Fibroblast of lung (primary cell): ENCODE measurements at regions not wholly inside any gene's neighbourhood (a gene's known extent, or its start where the extent isn't known, plus 50 kb on each side); places are given as distances from the start of the nearest gene placed in this dataset.
A peak's percentile ranks its signal among the peaks of the same experiment; 100 is the strongest.

Experiments
- DNase-seq, 2 donors: peaks; one replicate each; pipeline versions ENCODE4 v3.0.0 to v3.0.0-alpha.2; 2010; ENCODE audit warnings: low read depth in 2 of 2
- H2AFZ ChIP-seq: 2 replicates; pipeline ENCODE4 v1.5.1; 2012; ENCODE audit warnings: low read length, control low read depth, inconsistent platforms
- H3K27ac ChIP-seq: 2 replicates; pipeline ENCODE4 v1.5.1; 2011; ENCODE audit warnings: low read length, control low read depth; ENCODE audit not compliant: insufficient read depth
- H3K27me3 ChIP-seq: 2 replicates; pipeline ENCODE4 v1.5.1; 2011; ENCODE audit warnings: mild to moderate bottlenecking, low read length; ENCODE audit not compliant: control insufficient read depth, insufficient read depth
- H3K36me3 ChIP-seq: 2 replicates; pipeline ENCODE4 v1.5.1; 2011; ENCODE audit warnings: low read length; ENCODE audit not compliant: control insufficient read depth, insufficient read depth
- H3K4me1 ChIP-seq: 2 replicates; pipeline ENCODE4 v1.5.1; 2011; ENCODE audit warnings: low read length; ENCODE audit not compliant: control insufficient read depth, insufficient read depth; ENCODE audit errors: extremely low read depth
- H3K4me2 ChIP-seq: 2 replicates; pipeline ENCODE4 v1.5.1; 2011; ENCODE audit warnings: low read length, control low read depth; ENCODE audit not compliant: insufficient read depth; ENCODE audit errors: extremely low read depth
- H3K4me3 ChIP-seq, 4 experiments: fragments of 200-600 bp in 1 of 4; sonication (generic) in 1 of 4; replicated peaks in 1 of 4; 2 replicates each; pipeline ENCODE4 v1.5.1; 2011 to 2016; ENCODE audit warnings: low read length in 4 of 4, low read depth in 3 of 4, mild to moderate bottlenecking in 3 of 4, control low read depth in 2 of 4, inconsistent platforms in 1 of 4, mixed read lengths in 1 of 4; ENCODE audit not compliant: insufficient read depth in 1 of 4; ENCODE audit errors: control extremely low read depth in 1 of 4
- H3K79me2 ChIP-seq: 2 replicates; pipeline ENCODE4 v1.5.1; 2012; ENCODE audit warnings: mild to moderate bottlenecking, low read length, inconsistent platforms; ENCODE audit not compliant: control insufficient read depth, insufficient read depth
- H3K9ac ChIP-seq: 2 replicates; pipeline ENCODE4 v1.5.1; 2011; ENCODE audit warnings: mild to moderate bottlenecking, low read length, control low read depth; ENCODE audit not compliant: insufficient read depth
- H3K9me3 ChIP-seq: 2 replicates; pipeline ENCODE4 v1.5.1; 2012; ENCODE audit warnings: low read depth, low read length; ENCODE audit not compliant: control insufficient read depth, insufficient read depth
- H4K20me1 ChIP-seq: 2 replicates; pipeline ENCODE4 v1.5.1; 2011; ENCODE audit warnings: low read length; ENCODE audit not compliant: control insufficient read depth, insufficient read depth; ENCODE audit errors: extremely low read depth
- EZH2 ChIP-seq: IDR thresholded peaks from 2 replicates; pipeline ENCODE4 v1.5.1; 2012; ENCODE audit warnings: low read length, control low read depth, mild to moderate bottlenecking; ENCODE audit errors: missing control alignments
- TF ChIP-seq, protein P1 (sequence below), 2 donors: IDR thresholded peaks in 1 of 2; conservative IDR thresholded peaks in 1 of 2; 1 replicate in 1 of 2; 2 replicates in 1 of 2; pipeline ENCODE4 v1.5.1; 2011 to 2012; ENCODE audit warnings: low read length in 2 of 2, control low read depth in 1 of 2, inconsistent platforms in 1 of 2, low read depth in 1 of 2, mild to moderate bottlenecking in 1 of 2

GRCh38 chr10:106520698-106521097 is 643.8 kb downstream of the SORCS1 start:
- no peak overlapping the region for H2AFZ ChIP-seq
- H3K4me2 ChIP-seq: no peak overlapping the region
- TF ChIP-seq, protein P1, sequence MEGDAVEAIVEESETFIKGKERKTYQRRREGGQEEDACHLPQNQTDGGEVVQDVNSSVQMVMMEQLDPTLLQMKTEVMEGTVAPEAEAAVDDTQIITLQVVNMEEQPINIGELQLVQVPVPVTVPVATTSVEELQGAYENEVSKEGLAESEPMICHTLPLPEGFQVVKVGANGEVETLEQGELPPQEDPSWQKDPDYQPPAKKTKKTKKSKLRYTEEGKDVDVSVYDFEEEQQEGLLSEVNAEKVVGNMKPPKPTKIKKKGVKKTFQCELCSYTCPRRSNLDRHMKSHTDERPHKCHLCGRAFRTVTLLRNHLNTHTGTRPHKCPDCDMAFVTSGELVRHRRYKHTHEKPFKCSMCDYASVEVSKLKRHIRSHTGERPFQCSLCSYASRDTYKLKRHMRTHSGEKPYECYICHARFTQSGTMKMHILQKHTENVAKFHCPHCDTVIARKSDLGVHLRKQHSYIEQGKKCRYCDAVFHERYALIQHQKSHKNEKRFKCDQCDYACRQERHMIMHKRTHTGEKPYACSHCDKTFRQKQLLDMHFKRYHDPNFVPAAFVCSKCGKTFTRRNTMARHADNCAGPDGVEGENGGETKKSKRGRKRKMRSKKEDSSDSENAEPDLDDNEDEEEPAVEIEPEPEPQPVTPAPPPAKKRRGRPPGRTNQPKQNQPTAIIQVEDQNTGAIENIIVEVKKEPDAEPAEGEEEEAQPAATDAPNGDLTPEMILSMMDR (conservative IDR thresholded peaks at IDR 0.05 in 1 of 2, IDR thresholded peaks at IDR 0.05 in 1 of 2; ENCODE audit: low read depth in 1 of 2, low read length in 2 of 2): no peak
- no peak for TF ChIP-seq EZH2
- no peak overlapping the region for H3K4me3 ChIP-seq
- no peak for DNase-seq
- no peak overlapping the region for H3K9ac ChIP-seq
- no peaks in the 10 kb centered on the region for H3K9me3 ChIP-seq
- no peaks in the 10 kb centered on the region for H3K79me2 ChIP-seq
- H4K20me1 ChIP-seq: no peaks in the 10 kb centered on the region
- no peaks in the 10 kb centered on the region for H3K36me3 ChIP-seq
- H3K4me1 ChIP-seq: no peaks in the 10 kb centered on the region
- H3K27me3 ChIP-seq: no peaks in the 10 kb centered on the region
- no peak overlapping the region for H3K27ac ChIP-seq

DNA sequence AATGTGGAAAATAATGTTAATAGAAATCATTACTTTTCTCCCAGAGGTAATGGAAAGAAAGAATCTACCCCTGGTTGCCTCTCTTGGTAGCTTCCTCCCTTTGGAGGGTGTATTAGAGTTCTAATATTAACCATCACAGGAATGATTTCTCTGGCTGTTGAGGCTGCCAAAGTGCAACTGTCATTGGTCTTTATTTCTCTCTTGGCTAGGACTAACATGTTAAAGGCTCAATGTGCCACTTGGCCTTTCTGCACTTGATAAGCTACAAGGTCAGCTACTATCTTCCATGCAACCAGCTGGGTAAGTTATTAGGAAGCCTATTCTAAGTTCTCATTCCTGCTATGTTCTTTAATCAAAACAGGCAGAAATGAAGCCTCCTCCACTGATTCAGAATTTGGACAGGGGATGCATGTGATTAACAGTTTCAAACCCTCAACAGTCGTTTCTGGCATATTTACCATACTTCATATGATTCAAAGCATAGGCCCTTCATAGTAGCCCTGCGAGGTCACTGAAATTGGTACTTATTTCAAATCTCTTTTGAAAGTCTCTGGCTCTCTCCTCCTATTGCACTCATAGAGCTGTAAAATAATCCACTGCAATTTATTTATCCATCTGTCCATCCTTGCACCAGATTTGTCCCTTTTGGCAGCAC is 645.0 kb downstream of the SORCS1 start:
- H3K4me2 ChIP-seq: no peak overlapping the region
- H3K27me3 ChIP-seq: no peaks in the 10 kb centered on the region
- H2AFZ ChIP-seq: no peak overlapping the region
- no peak overlapping the region for H3K4me3 ChIP-seq
- H3K36me3 ChIP-seq: no peaks in the 10 kb centered on the region
- H3K4me1 ChIP-seq: no peaks in the 10 kb centered on the region
- no peak for DNase-seq
- no peak overlapping the region for H3K27ac ChIP-seq
- TF ChIP-seq, protein P1 (conservative IDR thresholded peaks at IDR 0.05 in 1 of 2, IDR thresholded peaks at IDR 0.05 in 1 of 2; ENCODE audit: low read depth in 1 of 2, low read length in 2 of 2): no peak
- no peak for TF ChIP-seq EZH2
- no peak overlapping the region for H3K9ac ChIP-seq
- no peaks in the 10 kb centered on the region for H4K20me1 ChIP-seq
- no peaks in the 10 kb centered on the region for H3K9me3 ChIP-seq
- no peaks in the 10 kb centered on the region for H3K79me2 ChIP-seq

DNA sequence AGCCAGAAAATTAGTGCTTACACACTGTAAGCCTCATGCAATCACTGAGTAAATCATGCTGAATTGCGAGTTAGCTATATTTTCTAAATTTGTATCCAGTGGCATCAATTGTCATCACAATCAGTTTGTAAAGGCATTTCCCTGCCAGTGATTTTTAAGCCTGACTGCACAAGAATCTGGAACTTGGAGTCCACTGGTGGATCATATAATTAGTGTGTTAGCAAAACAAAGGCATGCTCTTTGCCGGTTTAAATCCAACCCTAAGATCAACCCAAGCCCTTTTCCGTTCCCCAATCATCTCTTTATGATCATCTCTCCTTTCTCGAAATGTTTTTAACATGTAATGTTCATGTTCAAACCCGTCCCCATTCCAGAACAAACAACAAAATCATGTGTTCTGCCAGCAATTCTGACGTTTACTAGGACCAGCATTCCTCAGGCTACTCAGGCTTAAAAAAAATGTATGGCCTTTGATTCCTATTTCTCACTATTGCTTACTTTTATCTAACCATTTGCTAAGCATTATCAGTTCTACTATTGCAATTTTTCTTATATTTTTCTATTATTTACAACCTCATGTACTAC is 649.2 kb downstream of the SORCS1 start:
- no peak for TF ChIP-seq EZH2
- TF ChIP-seq, protein P1 (conservative IDR thresholded peaks at IDR 0.05 in 1 of 2, IDR thresholded peaks at IDR 0.05 in 1 of 2; ENCODE audit: low read depth in 1 of 2, low read length in 2 of 2): no peak
- Histone ChIP-seq H2AFZ (no peak overlapping the region), H3K36me3 (no peaks in the 10 kb centered on the region), H3K4me3 (no peak overlapping the region), H3K4me2 (no peak overlapping the region), H3K27ac (no peak overlapping the region), H3K79me2 (no peaks in the 10 kb centered on the region), H3K9me3 (no peaks in the 10 kb centered on the region), H3K9ac (no peak overlapping the region), H3K4me1 (no peaks in the 10 kb centered on the region), H4K20me1 (no peaks in the 10 kb centered on the region), H3K27me3 (no peaks in the 10 kb centered on the region)
- DNase-seq: peak in 1 of 2 donors; percentile 43
